Spinal cord (tissue), 9 donors: ENCODE measurements at regions not wholly inside any gene's neighbourhood (a gene's known extent, or its start where the extent isn't known, plus 50 kb on each side); places are given as distances from the start of the nearest gene placed in this dataset.
"Not testable (repeated sequence)": the region's sequence is repeated elsewhere in the genome, so short reads cannot be mapped to it uniquely, and the experiment has no call there.

ENCODE experiments used
- DNase-seq, 6 donors: peaks; one replicate each; pipeline versions ENCODE4 v3.0.0 to v3.0.0-alpha.2; 2013 to 2015; ENCODE audit warnings: low spot score in 6 of 6, low read depth in 4 of 6
- H3K27ac ChIP-seq: one replicate; pipeline ENCODE4 v1.5.1; 2013; ENCODE audit warnings: low read depth, low read length, control low read depth
- H3K27me3 ChIP-seq: one replicate; pipeline ENCODE4 v1.6.1; 2013; ENCODE audit warnings: low read length; ENCODE audit not compliant: control insufficient read depth, insufficient read depth
- H3K36me3 ChIP-seq: one replicate; pipeline ENCODE4 v1.6.1; 2013; ENCODE audit warnings: low read length; ENCODE audit not compliant: control insufficient read depth, insufficient read depth
- H3K4me1 ChIP-seq: one replicate; pipeline ENCODE4 v1.6.1; 2013; ENCODE audit warnings: low read length; ENCODE audit not compliant: control insufficient read depth, insufficient read depth
- H3K4me3 ChIP-seq: one replicate; pipeline ENCODE4 v1.5.1; 2013; ENCODE audit warnings: low read depth, low read length, control low read depth
- H3K9me3 ChIP-seq: one replicate; pipeline ENCODE4 v1.6.1; 2013; ENCODE audit warnings: low read length; ENCODE audit not compliant: control insufficient read depth, insufficient read depth
- WGBS: methylation state at CpG from one replicate; pipeline ENCODE4 v1.1.5; 2013; ENCODE audit warnings: missing lambda C conversion rate; ENCODE audit not compliant: insufficient coverage; 5-methylcytosine and 5-hydroxymethylcytosine counted together
- donor health status: healthy.

- WGBS: 0% methylated on average over 33 of the region's 35 CpGs
- H3K27me3 ChIP-seq: peaks cover 6% of the 10 kb centered on the region
- H3K9me3 ChIP-seq: no peaks in the 10 kb centered on the region
- peak overlapping the region; percentile 57 for H3K27ac ChIP-seq
- peak in 3 of 6 donors; percentile 57 to 82 (median 67) for DNase-seq
- H3K4me3 ChIP-seq: peak overlapping the region; percentile 79
- H3K36me3 ChIP-seq: no peaks in the 10 kb centered on the region
- H3K4me1 ChIP-seq: peaks cover 27% of the 10 kb centered on the region
These were observed 730.5 kb downstream of the ZWINT start for GRCh38 chr10:55630491-55631056.

DNA sequence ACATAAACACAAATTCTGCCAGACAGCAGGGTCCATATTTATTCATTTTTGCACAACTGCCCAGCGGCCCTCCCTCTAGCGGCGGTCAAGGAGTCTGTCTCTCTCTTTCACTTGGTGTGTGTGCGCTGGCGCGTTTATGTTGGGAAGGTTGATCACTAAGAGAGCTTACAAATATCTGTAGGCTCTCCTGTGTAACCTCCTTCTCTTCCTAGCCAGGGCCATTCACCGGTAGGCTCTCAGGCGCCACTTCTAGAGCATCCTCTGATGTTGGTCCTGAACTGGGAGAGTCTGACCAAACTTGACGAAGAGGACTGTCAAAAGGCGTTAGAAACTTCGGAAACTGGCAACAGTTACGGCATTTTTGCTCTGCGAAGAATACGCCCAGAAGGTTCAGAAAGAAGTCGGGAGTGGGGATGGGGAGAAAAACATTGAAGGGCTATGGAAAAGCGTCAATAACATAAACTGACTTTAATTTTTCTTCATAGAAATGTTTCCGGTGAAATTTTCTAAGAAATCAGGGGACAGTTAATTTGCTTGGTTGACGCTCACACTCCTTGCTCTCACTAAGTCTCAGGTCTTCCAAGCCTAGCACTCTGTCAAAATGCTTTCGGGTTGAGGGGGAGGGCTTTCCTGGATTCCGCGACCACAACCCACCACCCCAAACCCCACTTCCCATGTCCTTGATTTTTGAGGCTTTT is 731.1 kb downstream of the ZWINT start:
- peak in 5 of 6 donors; percentile 41 to 92 (median 65) for DNase-seq
- WGBS: 5% methylated on average over 5 of the region's 21 CpGs
- H3K27me3 ChIP-seq: peaks cover 6% of the 10 kb centered on the region
- peaks cover 27% of the 10 kb centered on the region for H3K4me1 ChIP-seq
- H3K27ac ChIP-seq: no peak overlapping the region
- peak overlapping the region; percentile 79 for H3K4me3 ChIP-seq
- H3K36me3 ChIP-seq: no peaks in the 10 kb centered on the region
- H3K9me3 ChIP-seq: no peaks in the 10 kb centered on the region

DNA sequence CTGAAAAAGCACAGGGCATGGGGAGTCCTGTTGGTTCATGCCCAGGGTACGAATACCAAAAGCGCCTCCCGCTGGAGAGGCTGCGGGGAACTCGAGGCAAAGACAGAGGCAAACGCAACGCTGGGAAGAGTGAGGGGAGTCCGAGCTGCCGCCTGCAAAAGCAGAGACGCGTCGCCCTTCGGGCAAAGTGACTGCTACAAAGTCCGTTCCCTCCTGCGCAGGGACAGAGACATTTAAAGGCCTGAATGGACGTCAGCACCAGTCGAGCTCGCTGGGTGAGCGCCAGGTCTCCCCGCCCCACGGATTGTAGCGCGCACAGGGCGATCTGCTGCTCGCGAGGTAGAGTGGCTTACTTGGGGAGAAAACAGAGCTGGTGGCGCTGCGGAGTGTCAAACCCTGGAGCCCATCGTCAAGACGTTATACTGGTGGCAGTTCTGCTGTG is 732.8 kb downstream of the ZWINT start:
- peaks cover 6% of the 10 kb centered on the region for H3K27me3 ChIP-seq
- H3K4me1 ChIP-seq: peaks cover 27% of the 10 kb centered on the region
- H3K27ac ChIP-seq: peak overlapping the region; percentile 22
- no peaks in the 10 kb centered on the region for H3K36me3 ChIP-seq
- DNase-seq: peak in 5 of 6 donors; percentile 38 to 91 (median 63)
- no peak overlapping the region for H3K4me3 ChIP-seq
- H3K9me3 ChIP-seq: no peaks in the 10 kb centered on the region
- WGBS: 0% methylated on average over 30 of the region's 30 CpGs

DNA sequence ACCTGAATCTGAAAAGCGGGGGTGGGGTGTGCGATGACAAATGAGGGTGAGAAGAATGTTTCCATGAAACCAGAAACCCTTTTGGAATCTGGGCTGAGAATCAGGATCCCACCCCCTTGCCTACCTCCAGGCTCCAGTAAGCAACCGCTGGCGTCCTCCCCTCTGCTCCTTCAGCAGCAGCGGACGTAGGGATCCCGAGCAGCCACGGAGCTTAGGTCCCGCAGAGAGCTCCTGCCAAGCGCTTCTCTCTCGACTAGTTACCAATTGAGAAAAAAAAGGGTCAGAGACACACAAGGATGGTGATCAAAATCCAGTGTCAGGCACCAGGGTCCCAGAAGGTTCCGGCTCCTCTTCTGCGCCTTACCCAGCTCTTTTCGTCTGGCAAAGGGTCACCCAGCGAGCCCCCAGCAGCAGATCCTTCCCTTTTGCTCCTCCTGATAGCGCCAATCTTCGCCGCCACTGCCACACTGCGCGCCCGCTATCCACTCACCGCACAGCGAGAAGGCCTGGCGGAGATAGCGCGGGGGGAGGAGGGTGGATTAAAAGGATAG is 733.5 kb downstream of the ZWINT start:
- Histone ChIP-seq H3K4me1 (peaks cover 27% of the 10 kb centered on the region), H3K27me3 (peaks cover 6% of the 10 kb centered on the region), H3K27ac (peak overlapping the region; percentile 22), H3K36me3 (no peaks in the 10 kb centered on the region), H3K9me3 (no peaks in the 10 kb centered on the region), H3K4me3 (no peak overlapping the region)
- 1% methylated on average over 14 of the region's 26 CpGs for WGBS
- DNase-seq: peak in 3 of 6 donors; percentile 21 to 76 (median 55)

DNA sequence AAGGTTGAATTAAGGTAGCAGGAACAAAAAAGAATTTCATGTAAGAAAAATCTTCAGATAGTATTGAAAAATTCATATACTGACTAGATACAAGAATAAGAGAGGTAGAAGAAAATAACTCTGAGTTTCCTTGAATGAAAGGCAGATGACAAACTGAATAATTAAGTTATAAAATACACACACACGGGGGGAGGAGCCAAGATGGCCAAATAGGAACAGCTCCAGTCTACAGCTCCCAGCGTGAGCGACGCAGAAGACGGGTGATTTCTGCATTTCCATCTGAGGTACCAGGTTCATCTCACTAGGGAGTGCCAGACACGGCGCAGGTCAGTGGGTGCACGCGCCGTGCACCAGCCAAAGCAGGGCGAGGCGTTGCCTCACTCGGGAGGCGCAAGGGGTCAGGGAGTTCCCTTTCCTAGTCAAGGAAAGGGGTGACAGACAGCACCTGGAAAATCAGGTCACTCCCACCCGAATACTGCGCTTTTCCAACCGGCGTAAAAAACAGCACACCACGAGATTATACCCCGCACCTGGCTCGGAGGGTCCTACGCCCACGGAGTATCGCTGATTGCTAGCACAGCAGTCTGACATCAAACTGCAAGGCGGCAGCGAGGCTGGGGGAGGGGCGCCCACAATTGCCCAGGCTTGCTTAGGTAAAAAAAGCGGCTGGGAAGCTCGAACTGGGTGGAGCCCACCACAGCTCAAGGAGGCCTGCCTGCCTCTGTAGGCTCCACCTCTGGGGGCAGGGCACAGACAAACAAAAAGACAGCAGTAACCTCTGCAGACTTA is 759.2 kb downstream of the ZWINT start:
- H3K4me3 ChIP-seq: not testable (repeated sequence)

GRCh38 chr10:55551603-55552002 is 750.6 kb upstream of the PCDH15 start:
- Histone ChIP-seq H3K36me3 (no peaks in the 10 kb centered on the region), H3K4me1 (no peaks in the 10 kb centered on the region), H3K27me3 (no peaks in the 10 kb centered on the region), H3K27ac (no peak overlapping the region), H3K4me3 (no peak overlapping the region), H3K9me3 (no peaks in the 10 kb centered on the region)
- no peak for DNase-seq
- no CpG with 5 or more reads among the region's 2 CpGs for WGBS

More for the DNA sequence above, 759.2 kb downstream of the ZWINT start:
- H3K36me3 ChIP-seq, H3K4me1 ChIP-seq, H3K27me3 ChIP-seq, H3K27ac ChIP-seq, H3K9me3 ChIP-seq: not testable (repeated sequence)
- peak in 1 of 6 donors; percentile 36 for DNase-seq
- WGBS: 4% methylated on average over 13 of the region's 29 CpGs

GRCh38 chr10:55550236-55550635 is 749.2 kb upstream of the PCDH15 start:
- H3K36me3 ChIP-seq: no peaks in the 10 kb centered on the region
- no peak overlapping the region for H3K27ac ChIP-seq
- H3K4me1 ChIP-seq: no peaks in the 10 kb centered on the region
- H3K9me3 ChIP-seq: no peaks in the 10 kb centered on the region
- DNase-seq: no peak
- no CpG with 5 or more reads among the region's 2 CpGs for WGBS
- H3K27me3 ChIP-seq: no peaks in the 10 kb centered on the region
- no peak overlapping the region for H3K4me3 ChIP-seq

GRCh38 chr10:55537497-55537896 is 736.5 kb upstream of the PCDH15 start:
- H3K4me1 ChIP-seq, H3K27ac ChIP-seq, DNase-seq, H3K4me3 ChIP-seq, H3K27me3 ChIP-seq, H3K36me3 ChIP-seq, H3K9me3 ChIP-seq: not testable (repeated sequence)
- 85% methylated on average over 3 of the region's 7 CpGs for WGBS

DNA sequence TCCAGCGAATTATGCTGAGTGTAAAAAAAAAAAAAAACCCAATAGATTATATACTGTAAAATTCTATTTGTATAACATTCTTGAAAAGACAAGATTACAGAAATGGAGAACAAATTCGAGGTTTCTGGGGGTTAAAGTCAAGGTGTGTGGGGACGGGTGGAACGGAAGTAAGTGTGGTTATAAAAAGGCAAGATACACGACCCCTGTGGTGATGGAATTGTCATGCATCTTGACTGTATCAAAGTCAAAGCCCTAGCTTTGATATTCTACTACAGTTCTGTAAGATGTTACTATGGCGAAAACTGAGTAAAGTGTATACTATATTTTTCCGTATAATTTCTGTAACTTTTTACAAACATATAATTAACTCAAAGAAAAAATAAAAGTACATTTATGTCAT is 718.2 kb upstream of the PCDH15 start:
- no peaks in the 10 kb centered on the region for H3K27me3 ChIP-seq
- H3K4me3 ChIP-seq: no peak overlapping the region
- no peaks in the 10 kb centered on the region for H3K4me1 ChIP-seq
- no peak for DNase-seq
- WGBS: no CpG with 5 or more reads among the region's 7 CpGs
- H3K27ac ChIP-seq: no peak overlapping the region
- H3K9me3 ChIP-seq: no peaks in the 10 kb centered on the region
- no peaks in the 10 kb centered on the region for H3K36me3 ChIP-seq
